ENCODE measurements at regions not wholly inside any gene's neighbourhood (a gene's known extent, or its start where the extent isn't known, plus 50 kb on each side); places are given as distances from the start of the nearest gene placed in this dataset.

GRCh38 chr20:58150772-58151171 is 77.7 kb downstream of the ANKRD60 start:
- TF ChIP-seq CTCF (IDR thresholded peaks at IDR 0.05; ENCODE audit: low read length): no peak
- TF ChIP-seq EZH2 (IDR thresholded peaks at IDR 0.05; ENCODE audit: borderline replicate concordance, low read length): no peak

Data from OCI-LY1 (cell line).